ENCODE measurements at regions not wholly inside any gene's neighbourhood (a gene's known extent, or its start where the extent isn't known, plus 50 kb on each side); places are given as distances from the start of the nearest gene placed in this dataset.

GRCh38 chr4:111274486-111274885, 651.6 kb upstream of the PITX2 start:
- no peaks in the 10 kb centered on the region for H3K27me3 ChIP-seq (ENCODE audit: control insufficient read depth, insufficient read depth, low read length, poor library complexity, severe bottlenecking)
- no peaks in the 10 kb centered on the region for H3K27me3 Mint-ChIP-seq (ENCODE audit: insufficient read depth)
- no peaks in the 10 kb centered on the region for H3K36me3 Mint-ChIP-seq (ENCODE audit: low read depth)
- no peak for TF ChIP-seq CTCF (conservative IDR thresholded peaks at IDR 0.05)
- no peaks in the 10 kb centered on the region for H3K4me1 ChIP-seq (ENCODE audit: control insufficient read depth, insufficient read depth, low read length)
- 94% methylated on average over 6 of the region's 6 CpGs for WGBS, 2 experiments (ENCODE audit: insufficient coverage in 1 of 2, insufficient read length in 1 of 2)
- no peak overlapping the region for H3K4me3 ChIP-seq (ENCODE audit: low read length)
- no peaks in the 10 kb centered on the region for H3K9me3 Mint-ChIP-seq
- no peak for DNase-seq
- no peak overlapping the region for H3K4me3 Mint-ChIP-seq
- no peak overlapping the region for H3K27ac ChIP-seq (ENCODE audit: low read depth, low read length)
- no peaks in the 10 kb centered on the region for H3K9me3 ChIP-seq (ENCODE audit: control insufficient read depth, low read length)
- no peaks in the 10 kb centered on the region for H3K36me3 ChIP-seq (ENCODE audit: control insufficient read depth, insufficient read depth, low read length)
- no peak overlapping the region for H3K9ac ChIP-seq (ENCODE audit: extremely low read depth, low read length, poor library complexity, severe bottlenecking)
- H3K27ac Mint-ChIP-seq: no peak overlapping the region
- H3K4me1 Mint-ChIP-seq: peaks cover 5% of the 10 kb centered on the region

- Mint-ChIP-seq H3K27me3 (ENCODE audit: insufficient read depth) (no peaks in the 10 kb centered on the region), H3K4me3 (no peak overlapping the region), H3K36me3 (ENCODE audit: low read depth) (no peaks in the 10 kb centered on the region), H3K4me1 (no peaks in the 10 kb centered on the region), H3K9me3 (no peaks in the 10 kb centered on the region), H3K27ac (no peak overlapping the region)
- Histone ChIP-seq H3K9me3 (ENCODE audit: control insufficient read depth, low read length) (no peaks in the 10 kb centered on the region), H3K36me3 (ENCODE audit: control insufficient read depth, insufficient read depth, low read length) (no peaks in the 10 kb centered on the region), H3K9ac (ENCODE audit: extremely low read depth, low read length, poor library complexity, severe bottlenecking) (no peak overlapping the region), H3K4me1 (ENCODE audit: control insufficient read depth, insufficient read depth, low read length) (no peaks in the 10 kb centered on the region), H3K27me3 (ENCODE audit: control insufficient read depth, insufficient read depth, low read length, poor library complexity, severe bottlenecking) (peaks cover 5% of the 10 kb centered on the region), H3K27ac (ENCODE audit: low read depth, low read length) (no peak overlapping the region), H3K4me3 (ENCODE audit: low read length) (no peak overlapping the region)
- no peak for TF ChIP-seq CTCF (conservative IDR thresholded peaks at IDR 0.05)
- DNase-seq: no peak
- 93 to 95% methylated on average over 3 to 4 of the region's 5 CpGs for WGBS, 2 experiments (ENCODE audit: insufficient coverage in 1 of 2, insufficient read length in 1 of 2)
These were observed 658.3 kb upstream of the PITX2 start for GRCh38 chr4:111281219-111281618.

GRCh38 chr4:111282035-111282434, 659.2 kb upstream of the PITX2 start:
- Mint-ChIP-seq H3K27me3 (ENCODE audit: insufficient read depth) (no peaks in the 10 kb centered on the region), H3K27ac (no peak overlapping the region), H3K4me1 (no peaks in the 10 kb centered on the region), H3K4me3 (no peak overlapping the region), H3K9me3 (no peaks in the 10 kb centered on the region), H3K36me3 (ENCODE audit: low read depth) (no peaks in the 10 kb centered on the region)
- Histone ChIP-seq H3K9ac (ENCODE audit: extremely low read depth, low read length, poor library complexity, severe bottlenecking) (no peak overlapping the region), H3K9me3 (ENCODE audit: control insufficient read depth, low read length) (no peaks in the 10 kb centered on the region), H3K4me3 (ENCODE audit: low read length) (no peak overlapping the region), H3K27me3 (ENCODE audit: control insufficient read depth, insufficient read depth, low read length, poor library complexity, severe bottlenecking) (peaks cover 5% of the 10 kb centered on the region), H3K27ac (ENCODE audit: low read depth, low read length) (no peak overlapping the region), H3K4me1 (ENCODE audit: control insufficient read depth, insufficient read depth, low read length) (no peaks in the 10 kb centered on the region), H3K36me3 (ENCODE audit: control insufficient read depth, insufficient read depth, low read length) (no peaks in the 10 kb centered on the region)
- no peak for DNase-seq
- TF ChIP-seq CTCF (conservative IDR thresholded peaks at IDR 0.05): no peak
- 70% methylated on average over 1 of the region's 1 CpG; no CpG with 5 or more reads in 1 of the 2 experiments for WGBS, 2 experiments (ENCODE audit: insufficient coverage in 1 of 2, insufficient read length in 1 of 2)
